ENCODE measurements at regions not wholly inside any gene's neighbourhood (a gene's known extent, or its start where the extent isn't known, plus 50 kb on each side); places are given as distances from the start of the nearest gene placed in this dataset.
"Not testable (repeated sequence)": the region's sequence is repeated elsewhere in the genome, so short reads cannot be mapped to it uniquely, and the experiment has no call there.

- TF ChIP-seq, protein P1, sequence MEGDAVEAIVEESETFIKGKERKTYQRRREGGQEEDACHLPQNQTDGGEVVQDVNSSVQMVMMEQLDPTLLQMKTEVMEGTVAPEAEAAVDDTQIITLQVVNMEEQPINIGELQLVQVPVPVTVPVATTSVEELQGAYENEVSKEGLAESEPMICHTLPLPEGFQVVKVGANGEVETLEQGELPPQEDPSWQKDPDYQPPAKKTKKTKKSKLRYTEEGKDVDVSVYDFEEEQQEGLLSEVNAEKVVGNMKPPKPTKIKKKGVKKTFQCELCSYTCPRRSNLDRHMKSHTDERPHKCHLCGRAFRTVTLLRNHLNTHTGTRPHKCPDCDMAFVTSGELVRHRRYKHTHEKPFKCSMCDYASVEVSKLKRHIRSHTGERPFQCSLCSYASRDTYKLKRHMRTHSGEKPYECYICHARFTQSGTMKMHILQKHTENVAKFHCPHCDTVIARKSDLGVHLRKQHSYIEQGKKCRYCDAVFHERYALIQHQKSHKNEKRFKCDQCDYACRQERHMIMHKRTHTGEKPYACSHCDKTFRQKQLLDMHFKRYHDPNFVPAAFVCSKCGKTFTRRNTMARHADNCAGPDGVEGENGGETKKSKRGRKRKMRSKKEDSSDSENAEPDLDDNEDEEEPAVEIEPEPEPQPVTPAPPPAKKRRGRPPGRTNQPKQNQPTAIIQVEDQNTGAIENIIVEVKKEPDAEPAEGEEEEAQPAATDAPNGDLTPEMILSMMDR (IDR thresholded peaks at IDR 0.05): not testable (repeated sequence)
- TF ChIP-seq POLR2A (IDR thresholded peaks at IDR 0.05): not testable (repeated sequence)
These were observed 2897.0 kb upstream of the OR11H1 start for GRCh38 chr22:12630965-12631364.
